Fibroblast of pulmonary artery (primary cell): ENCODE measurements at regions not wholly inside any gene's neighbourhood (a gene's known extent, or its start where the extent isn't known, plus 50 kb on each side); places are given as distances from the start of the nearest gene placed in this dataset.

Experiments used
- DNase-seq: peaks from one replicate; pipeline ENCODE4 v3.0.0-alpha.2; 2010; ENCODE audit warnings: low read depth
- H3K4me3 ChIP-seq: replicated peaks from 2 replicates; pipeline ENCODE4 v1.5.1; 2011; ENCODE audit warnings: low read depth, mild to moderate bottlenecking, control low read depth, low read length, moderate library complexity
- CTCF ChIP-seq: IDR thresholded peaks from 2 replicates; pipeline ENCODE4 v1.5.1; 2011; ENCODE audit warnings: mild to moderate bottlenecking, control low read depth, low read length, inconsistent platforms; ENCODE audit errors: missing control alignments

- no peak overlapping the region for H3K4me3 ChIP-seq
- no peak for TF ChIP-seq CTCF
- no peak for DNase-seq
Observed at GRCh38 chr4:167623241-167623572, 388.9 kb upstream of the SPOCK3 start.

- TF ChIP-seq CTCF, result no peak
- no peak for DNase-seq
- no peak overlapping the region for H3K4me3 ChIP-seq
Observed at GRCh38 chr4:167629272-167629671, 395.0 kb upstream of the SPOCK3 start.

GRCh38 chr4:167642250-167642649, 408.0 kb upstream of the SPOCK3 start:
- H3K4me3 ChIP-seq, result no peak overlapping the region
- no peak for TF ChIP-seq CTCF
- peak; percentile 14 for DNase-seq

GRCh38 chr4:167645358-167645757, 411.1 kb upstream of the SPOCK3 start:
- TF ChIP-seq CTCF, result no peak
- no peak overlapping the region for H3K4me3 ChIP-seq
- no peak for DNase-seq

- no peak overlapping the region for H3K4me3 ChIP-seq
- no peak for DNase-seq
- no peak for TF ChIP-seq CTCF
Observed at GRCh38 chr4:167652267-167652666, 418.0 kb upstream of the SPOCK3 start.

GRCh38 chr4:167688660-167689142, 403.6 kb upstream of the ANXA10 start:
- TF ChIP-seq CTCF, result no peak
- H3K4me3 ChIP-seq, result no peak overlapping the region
- DNase-seq, result no peak

GRCh38 chr4:167702391-167702790, 389.9 kb upstream of the ANXA10 start:
- no peak overlapping the region for H3K4me3 ChIP-seq
- TF ChIP-seq CTCF, result no peak
- no peak for DNase-seq
